ENCODE measurements at regions not wholly inside any gene's neighbourhood (a gene's known extent, or its start where the extent isn't known, plus 50 kb on each side); places are given as distances from the start of the nearest gene placed in this dataset.

DNA sequence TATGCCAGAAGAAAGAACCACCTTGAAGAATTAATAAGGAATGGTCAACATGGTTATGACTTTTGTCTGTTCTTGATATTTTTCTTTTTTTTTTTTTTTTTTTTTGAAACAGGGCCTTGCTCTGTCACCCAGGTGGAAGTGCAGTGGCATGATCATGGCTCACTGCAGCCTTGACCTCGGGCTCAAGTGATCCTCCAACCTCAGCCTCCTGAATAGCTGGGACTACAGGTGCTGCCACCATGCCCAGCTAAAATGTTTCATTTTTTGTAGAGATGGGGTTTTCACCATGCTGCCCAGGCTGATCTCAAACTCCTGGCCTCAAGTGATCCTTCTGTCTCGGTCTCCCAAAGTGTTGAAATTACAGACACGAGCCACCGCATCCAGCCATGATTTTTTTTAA is 53.4 kb upstream of the ACSL3 start:
- intact Hi-C loops (cut with DNase I, micrococcal nuclease): no loop called here
- ATAC-seq (no peak), DNase-seq (no peak)
- no peaks in the 10 kb centered on the region for H3K9me3 ChIP-seq
- H3K4me3 ChIP-seq: no peak overlapping the region
- no peaks in the 10 kb centered on the region for H3K36me3 ChIP-seq (ENCODE audit: low read depth)
- H3K4me1 ChIP-seq (ENCODE audit: low read depth): no peaks in the 10 kb centered on the region
- TF ChIP-seq, protein P1, sequence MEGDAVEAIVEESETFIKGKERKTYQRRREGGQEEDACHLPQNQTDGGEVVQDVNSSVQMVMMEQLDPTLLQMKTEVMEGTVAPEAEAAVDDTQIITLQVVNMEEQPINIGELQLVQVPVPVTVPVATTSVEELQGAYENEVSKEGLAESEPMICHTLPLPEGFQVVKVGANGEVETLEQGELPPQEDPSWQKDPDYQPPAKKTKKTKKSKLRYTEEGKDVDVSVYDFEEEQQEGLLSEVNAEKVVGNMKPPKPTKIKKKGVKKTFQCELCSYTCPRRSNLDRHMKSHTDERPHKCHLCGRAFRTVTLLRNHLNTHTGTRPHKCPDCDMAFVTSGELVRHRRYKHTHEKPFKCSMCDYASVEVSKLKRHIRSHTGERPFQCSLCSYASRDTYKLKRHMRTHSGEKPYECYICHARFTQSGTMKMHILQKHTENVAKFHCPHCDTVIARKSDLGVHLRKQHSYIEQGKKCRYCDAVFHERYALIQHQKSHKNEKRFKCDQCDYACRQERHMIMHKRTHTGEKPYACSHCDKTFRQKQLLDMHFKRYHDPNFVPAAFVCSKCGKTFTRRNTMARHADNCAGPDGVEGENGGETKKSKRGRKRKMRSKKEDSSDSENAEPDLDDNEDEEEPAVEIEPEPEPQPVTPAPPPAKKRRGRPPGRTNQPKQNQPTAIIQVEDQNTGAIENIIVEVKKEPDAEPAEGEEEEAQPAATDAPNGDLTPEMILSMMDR (IDR thresholded peaks at IDR 0.05): no peak

DNA sequence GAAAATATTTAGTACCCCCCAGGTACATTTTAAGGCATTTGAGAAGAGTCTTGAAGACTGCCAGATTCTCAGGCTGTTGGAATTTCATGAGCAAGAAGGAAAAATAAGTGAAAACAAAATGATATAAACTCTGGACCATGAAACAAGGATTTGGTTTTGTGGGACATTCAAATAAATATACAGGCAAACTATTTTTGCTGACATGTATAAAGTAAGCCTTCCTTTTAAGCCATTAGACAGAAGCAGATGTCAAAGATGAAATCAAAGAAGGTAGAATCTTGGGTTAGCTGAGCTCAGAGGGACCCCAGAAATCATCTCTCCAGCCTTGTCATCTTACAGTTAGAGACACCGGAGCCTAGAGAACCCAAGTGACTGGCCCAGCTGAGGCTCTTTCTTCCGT is 51.3 kb upstream of the ACSL3 start:
- TF ChIP-seq, protein P1 (IDR thresholded peaks at IDR 0.05): no peak
- intact Hi-C loops (cut with DNase I, micrococcal nuclease): no loop called here
- H3K4me3 ChIP-seq: no peak overlapping the region
- ATAC-seq: no peak
- no peak for DNase-seq
- no peaks in the 10 kb centered on the region for H3K36me3 ChIP-seq (ENCODE audit: low read depth)
- no peaks in the 10 kb centered on the region for H3K4me1 ChIP-seq (ENCODE audit: low read depth)
- no peaks in the 10 kb centered on the region for H3K9me3 ChIP-seq

DNA sequence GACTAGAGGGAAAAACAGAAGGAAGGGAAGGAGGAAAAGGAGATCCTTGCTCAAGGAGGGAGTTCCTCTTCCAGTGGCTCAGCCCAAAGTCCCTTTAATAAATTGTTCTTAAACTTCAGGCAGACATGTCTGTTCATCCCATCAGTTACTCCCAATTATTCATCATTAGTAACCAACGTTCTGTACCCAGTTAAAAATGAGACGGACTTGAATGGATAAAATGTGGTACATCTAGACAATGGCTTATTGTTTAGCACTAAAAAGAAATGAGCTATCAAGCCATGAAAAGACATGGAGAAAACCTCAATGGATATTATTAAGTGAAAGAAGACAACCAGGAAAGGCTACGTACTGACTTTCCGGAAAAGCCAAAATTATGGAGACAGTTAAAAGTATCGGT is 50.8 kb upstream of the ACSL3 start:
- intact Hi-C loops (cut with DNase I, micrococcal nuclease): no loop called here
- H3K4me3 ChIP-seq: no peak overlapping the region
- ATAC-seq (no peak), DNase-seq (no peak)
- no peaks in the 10 kb centered on the region for H3K36me3 ChIP-seq (ENCODE audit: low read depth)
- no peaks in the 10 kb centered on the region for H3K4me1 ChIP-seq (ENCODE audit: low read depth)
- H3K9me3 ChIP-seq: no peaks in the 10 kb centered on the region
- TF ChIP-seq, protein P1 (IDR thresholded peaks at IDR 0.05): no peak
